ENCODE measurements at regions not wholly inside any gene's neighbourhood (a gene's known extent, or its start where the extent isn't known, plus 50 kb on each side); places are given as distances from the start of the nearest gene placed in this dataset.
A peak's percentile ranks its signal among the peaks of the same experiment; 100 is the strongest.

DNA sequence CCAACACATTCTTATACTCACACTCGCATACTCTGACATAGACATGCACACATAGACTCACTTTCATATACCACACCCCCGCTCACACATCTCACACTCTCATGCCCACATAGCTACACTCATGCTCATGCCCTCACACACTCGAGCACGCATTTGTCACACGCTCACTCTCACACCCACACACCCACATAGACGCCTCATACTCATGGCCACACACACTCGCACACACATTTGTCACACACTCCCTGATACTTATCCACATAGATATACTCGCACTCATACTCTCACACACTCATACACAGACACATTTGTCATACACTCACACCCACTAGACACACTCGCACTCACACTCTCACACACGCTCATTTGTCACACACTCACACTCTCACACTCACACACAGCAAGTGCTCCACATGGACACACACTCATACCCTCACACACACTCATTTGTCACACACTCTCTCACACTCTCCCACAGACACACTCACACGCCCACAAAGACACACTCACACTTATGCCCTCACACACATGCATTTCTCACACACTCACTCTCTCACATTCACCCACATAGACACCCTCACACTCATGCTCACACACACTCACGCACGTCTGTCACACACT lies 50.9 kb downstream of the TNP1 start:
- DNase-seq, result no peak

DNA sequence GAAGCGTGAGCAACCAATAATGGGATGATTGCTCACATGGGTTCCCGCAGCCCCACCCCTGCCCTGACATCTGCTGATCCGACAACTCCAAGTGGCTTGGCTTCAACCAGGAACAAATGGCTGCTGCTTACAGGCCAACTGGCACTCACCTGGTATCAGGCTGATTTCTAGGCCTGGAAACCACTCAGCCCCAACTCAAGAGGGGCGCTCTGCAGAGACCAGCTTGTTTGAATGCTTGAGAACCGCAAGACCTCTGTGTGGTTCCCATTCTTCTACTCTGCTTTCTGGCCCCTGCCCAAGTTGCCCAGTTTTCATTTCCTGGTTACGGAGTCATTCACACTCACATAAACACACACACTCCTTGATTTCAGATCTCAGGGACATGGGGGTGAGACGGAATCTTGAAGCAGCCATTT lies 52.0 kb downstream of the TNP1 start:
- peak; percentile 83 to 96 for DNase-seq

DNA sequence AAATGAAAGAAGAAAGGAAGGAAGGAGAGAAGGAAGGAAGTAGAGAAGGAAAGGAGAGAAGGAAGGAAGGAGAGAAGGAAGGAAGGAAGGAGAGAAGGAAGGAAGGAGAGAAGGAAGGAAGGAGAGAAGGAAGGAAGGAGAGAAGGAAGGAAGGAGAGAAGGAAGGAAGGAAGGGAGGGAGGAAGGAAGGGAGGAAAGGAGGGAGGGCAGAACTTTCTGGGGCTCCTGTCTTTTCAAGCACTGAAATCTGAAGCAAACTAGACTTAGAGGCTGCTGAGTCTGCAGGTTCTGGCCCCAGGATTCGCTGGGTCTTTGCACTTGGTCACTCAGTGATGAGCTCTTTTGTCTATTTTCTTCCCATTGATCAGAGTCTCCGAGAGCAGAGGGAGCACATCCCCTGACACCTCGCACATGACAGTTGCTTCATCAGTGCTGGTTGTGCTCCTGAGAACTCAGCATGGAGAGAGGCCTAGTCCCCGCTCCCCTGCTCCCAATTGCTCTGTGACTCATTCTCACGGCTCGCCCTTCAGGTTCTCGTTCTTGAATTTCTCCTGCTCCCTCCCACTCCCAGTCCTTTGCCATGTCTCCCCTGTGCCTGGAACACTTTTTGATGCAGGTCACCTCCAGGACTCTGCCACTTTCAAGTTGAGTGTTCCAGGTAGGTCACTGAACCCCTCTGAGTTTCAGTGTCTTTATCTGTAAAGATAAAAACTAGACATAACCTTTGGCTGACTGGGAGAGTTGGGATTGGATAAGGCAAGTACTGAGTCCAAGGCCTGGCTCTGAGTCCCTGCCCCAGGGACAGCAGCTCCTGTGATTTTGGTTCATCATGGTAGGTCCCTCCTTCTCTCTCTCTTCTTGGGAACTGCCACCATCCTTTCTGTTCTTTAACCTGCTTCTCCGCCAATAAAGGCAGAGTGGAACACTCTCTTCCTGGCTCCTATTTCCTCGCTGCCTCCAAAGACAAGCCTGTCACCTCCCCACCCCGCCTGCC lies 55.2 kb downstream of the TNP1 start:
- DNase-seq, result no peak

DNA sequence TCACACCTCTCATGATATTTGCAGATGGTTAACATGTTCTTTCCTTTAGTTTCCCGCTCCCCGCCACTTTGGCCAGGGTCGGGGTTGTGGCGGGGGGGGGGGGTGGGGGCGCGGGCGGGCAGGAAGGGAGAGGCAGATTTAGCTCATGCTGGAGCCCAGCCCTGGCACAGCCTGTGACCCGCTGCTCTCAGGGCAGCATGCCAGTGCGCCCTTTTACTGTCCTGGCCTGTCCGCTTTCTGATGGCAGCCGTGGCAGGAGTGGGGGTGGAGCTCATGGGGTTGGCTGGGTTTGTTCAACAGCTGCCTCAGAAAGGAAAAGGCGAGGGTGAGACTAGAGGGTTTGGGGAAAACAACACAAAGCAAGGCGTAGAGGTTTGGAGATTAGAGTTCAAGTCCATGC lies 56.1 kb downstream of the TNP1 start:
- no peak for DNase-seq

DNA sequence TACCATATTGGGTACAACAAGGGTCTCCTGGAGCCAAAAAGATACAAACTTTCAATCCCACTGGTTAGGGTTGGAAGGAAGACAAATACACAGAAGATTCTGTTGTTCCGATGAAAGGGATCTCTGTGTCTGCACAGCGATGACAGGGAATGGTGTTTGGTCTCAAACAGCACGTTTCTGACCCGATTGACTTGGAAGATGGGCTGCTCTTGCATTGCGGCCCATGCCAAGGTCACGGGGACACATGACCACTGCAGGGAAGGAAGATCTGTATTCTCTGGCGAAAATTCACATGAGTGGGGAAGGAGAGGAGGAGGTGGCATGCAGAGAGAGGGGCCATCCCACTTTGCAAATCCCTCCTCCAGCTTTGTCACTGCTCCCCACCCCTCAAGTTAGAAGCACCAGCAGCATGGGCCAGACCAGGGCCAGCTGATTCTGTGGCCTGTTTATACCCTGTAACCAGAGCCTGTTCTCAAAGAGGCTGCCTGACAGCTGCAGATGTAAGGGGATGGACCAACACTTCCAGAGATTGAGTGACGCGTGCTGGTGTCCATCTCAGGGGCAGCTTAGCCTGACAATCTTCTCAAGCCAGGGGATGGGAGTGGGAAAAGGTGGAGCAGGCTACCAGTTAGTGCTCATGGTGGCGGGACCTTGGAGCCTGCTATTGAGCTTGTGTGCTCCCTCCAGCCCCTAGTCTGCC lies 57.2 kb downstream of the TNP1 start:
- DNase-seq, result peak in 1 of 2 experiments; percentile 11

DNA sequence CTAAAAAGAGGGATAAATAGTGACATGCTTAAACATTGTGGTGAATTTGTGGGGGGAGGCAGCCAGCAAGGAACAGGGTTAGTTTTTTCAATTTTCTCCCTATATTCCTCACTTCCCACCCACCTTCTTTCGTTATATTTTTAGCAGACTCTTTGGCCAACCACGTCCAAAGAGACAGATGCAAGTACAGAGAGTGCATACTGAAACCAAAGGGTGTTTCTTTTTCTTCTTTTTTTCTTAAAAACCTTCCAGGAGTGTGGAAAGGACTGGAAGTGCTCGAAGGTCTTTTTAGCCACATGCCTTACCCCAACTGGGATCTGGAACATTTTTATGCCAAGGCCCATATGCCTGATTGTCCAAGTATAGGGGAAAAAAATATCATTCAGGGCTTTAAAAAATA lies 59.0 kb downstream of the TNP1 start:
- no peak for DNase-seq

DNA sequence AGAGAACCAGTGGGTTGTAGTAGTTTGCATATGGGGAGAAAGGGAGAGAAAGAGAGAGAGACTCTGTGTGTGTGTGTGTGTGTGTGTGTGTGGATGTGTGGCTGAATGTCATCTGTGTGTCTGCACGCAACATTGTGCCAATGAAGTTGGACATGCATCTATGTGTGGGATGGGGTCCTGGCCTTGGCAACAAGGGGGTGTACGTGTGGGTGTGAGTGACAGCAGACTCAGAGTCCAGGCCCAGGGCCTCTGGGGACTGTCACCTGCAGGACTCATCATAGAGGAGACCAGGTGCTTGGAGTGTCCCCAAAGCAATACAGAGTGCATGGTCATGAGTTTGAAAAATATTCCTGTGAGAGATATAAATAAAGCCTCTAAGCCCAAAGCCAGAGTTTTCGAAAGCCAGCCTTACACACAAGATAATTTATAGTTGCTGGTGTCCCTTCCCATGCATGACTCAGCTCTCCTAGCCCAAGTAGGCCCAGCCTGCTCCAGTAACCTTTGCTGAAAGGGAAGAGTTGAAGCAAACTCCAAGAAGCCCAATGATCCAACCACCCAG lies 59.9 kb downstream of the TNP1 start:
- DNase-seq, result no peak

DNA sequence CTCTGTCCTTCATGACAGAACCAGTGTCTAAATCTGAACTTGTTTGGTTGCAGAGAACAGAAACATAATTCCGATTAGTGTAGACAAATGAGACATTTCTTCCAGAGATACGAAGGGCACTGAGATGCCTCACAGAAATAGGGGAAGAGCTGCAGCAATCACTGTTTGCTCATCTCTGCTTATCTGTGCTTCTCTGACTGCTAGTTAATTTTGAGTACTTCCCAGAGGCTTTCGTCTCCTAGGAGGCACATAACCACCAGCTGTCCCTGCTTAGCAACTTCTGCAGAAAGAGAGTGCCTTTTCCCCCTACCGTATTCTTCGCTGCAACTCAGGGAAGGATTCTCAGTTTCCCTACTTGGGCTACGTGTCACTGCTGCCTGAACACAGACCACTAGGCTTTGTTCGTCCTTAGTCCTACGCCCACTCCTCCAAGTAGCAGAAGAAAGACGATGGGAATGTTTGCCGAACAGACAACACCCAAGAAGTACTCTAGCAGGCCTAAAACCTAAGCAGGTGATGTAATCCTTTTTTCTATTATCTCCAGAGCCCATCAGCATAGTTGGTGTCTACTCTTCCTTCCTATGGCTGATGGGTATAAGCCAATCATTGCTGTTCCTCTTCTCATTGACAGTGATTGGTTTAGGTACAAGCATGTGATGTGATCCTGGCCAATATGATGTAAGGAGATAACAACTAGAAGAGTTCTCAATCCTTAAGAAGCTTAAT lies 63.6 kb downstream of the TNP1 start:
- DNase-seq, result peak in 1 of 2 experiments; percentile 63

DNA sequence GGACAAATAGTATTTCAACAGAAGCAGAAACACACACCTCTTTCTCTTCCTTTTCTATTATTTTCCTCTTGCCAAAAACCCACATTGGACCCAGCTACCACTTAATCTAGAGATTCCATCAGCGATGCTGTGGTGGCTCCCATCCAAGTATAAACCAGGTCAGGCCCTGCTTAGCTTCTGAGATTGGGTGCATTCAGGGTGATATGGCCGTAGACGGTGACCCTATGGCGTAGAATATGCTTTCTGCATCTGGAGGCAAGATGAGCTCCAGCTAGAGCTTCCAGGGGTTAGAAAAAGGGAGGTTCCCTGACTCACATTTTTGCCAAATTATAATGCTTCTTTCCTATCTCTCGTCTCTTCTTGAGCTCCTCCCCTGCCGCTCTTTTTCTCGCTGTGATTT lies 66.5 kb downstream of the TNP1 start:
- DNase-seq, result no peak

DNA sequence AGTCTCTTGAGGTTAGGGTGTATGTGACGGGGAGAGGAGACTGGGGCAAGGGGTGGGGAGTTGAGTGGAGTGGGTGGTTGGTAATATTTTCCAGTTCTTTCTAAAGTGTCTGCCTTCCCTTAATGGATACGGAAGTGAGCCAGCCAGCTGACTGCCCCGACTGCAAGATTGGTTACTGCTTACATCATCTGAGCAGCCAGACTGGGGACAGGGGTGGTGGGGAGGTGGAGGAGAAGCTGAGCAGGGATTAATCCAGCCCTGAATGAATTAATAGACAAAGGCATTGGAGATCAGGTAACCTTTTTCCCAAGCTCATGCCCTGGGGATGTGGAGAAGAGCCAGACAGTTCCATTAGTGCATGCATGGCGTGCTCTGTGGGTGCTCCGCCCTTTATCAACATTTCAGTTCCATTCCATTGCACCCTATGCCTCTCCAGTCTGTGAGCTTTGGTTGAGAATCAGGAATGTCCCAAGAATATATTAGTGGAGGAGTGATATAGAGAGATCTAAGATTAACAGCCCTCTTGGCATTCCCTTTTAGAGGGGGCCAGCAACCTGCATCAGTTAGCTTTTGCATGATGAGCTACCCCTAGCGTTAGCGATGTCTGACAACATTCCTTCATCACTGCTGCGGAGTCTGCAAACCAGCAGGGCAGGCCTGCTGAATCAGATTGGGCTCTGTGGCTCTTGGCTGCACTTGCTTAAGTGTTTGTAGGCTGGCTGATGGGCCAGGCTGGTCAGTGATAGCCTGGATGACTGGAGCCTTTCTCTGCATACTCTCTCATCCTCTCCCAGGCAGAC lies 67.4 kb downstream of the TNP1 start:
- no peak for DNase-seq

DNA sequence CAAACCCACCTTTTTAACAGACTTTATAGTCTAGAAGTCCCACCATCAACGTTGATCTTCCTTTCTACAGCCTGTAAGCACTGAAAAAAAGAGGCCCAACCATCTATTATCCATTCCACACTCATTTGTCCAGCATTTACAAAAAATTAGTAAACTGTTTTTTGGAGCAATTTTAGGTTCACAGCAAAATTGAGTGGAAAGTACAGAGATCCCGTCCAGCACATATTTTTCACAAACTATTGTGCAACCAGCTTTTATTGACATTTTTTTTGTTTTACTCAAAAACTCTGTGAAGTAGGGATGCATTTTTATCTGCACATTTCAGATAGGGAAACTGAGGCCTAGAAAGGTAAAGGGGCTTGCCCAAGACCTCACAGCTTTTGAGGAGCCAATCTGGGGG lies 68.6 kb downstream of the TNP1 start:
- DNase-seq, result no peak

DNA sequence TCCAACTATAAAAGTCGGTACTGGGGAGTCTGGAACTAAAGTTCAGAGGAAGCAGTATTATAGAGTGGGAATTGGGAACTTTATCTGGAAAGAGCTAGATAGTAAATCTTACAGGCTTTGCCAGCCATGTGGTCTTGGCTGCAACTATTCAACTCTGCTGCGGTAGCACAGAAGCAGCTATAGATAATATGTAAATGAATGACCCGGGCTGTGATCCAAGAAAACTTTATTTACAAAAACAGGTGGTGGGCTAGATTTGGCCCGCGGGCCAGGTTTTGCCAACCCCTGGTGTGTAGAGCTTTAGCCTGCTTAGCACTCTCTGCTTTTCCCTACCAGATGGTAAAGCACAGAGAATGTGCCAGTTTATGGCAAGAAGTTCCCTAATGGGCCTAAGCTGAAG lies 70.8 kb downstream of the TNP1 start:
- DNase-seq, result peak; percentile 7 to 30

DNA sequence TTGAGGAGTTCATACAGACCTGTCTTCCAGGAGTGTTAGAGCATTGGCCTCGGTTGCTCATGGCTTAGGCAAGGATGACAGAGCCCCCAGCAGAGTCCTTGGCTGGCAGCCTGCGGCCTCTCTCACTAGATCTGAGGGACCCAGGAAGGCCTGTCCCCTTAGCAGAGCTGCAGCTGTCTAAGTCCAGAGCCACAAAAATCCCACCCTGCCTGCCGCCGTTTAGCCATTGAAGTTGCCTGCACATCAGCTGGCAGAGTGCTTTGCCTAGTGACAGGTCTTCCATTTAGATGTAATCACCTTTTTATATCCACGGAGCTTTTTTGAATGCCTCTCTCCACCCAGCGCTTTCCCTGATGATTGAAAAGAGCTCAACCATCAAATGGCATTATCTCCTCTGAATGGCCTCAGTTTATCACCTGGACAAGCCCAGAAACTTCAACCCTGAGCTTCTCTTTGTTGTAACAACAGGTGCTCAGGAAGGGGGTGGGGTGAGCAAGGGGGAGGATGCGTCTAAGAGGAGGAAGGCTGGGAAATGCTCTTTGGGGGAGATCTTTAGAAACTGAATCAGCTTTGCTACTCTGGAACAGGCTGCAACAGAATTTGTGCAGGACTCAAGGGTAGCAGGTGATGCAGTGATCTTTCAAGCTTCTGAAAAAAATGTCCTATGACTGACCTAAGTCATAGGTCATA lies 71.9 kb downstream of the TNP1 start:
- no peak for DNase-seq

DNA sequence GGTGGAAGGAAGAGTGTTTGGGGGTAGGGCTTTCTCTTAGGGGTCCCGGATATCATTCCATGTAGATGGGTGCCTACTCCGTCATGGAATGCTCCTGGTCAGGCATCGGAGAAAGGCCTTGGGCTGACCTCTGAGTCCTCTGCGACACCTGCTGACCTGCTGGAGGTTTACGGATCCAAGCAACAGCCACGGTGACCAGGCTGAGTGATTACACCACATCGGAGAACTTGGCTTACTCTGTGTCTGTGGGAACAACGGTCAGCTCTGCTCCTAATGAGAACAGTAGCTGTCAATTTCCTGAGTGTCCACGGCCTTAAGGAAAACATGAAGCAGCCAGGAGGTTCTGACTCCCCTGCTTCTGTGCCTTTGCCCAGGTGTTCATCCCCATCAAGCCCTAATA lies 73.2 kb downstream of the TNP1 start:
- no peak for DNase-seq

DNA sequence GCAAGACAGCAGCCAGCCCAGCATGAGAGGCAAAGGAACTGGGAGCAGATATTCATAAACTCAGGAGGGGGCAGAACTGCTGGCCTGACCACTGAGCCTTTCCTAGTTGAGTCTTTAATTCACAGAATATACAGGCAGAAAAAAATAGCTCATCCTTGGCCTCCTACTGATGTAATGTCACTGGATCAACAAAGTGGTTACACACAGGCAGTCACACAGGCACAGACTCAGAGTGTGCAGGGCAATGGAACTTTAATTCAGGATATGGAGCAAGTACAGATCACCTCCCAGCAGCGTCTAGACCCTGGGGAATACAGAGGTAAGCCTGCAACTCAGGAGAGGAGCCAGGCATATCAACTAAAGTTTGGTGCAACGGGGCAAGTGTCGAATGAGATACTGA lies 75.4 kb downstream of the TNP1 start:
- no peak for DNase-seq

DNA sequence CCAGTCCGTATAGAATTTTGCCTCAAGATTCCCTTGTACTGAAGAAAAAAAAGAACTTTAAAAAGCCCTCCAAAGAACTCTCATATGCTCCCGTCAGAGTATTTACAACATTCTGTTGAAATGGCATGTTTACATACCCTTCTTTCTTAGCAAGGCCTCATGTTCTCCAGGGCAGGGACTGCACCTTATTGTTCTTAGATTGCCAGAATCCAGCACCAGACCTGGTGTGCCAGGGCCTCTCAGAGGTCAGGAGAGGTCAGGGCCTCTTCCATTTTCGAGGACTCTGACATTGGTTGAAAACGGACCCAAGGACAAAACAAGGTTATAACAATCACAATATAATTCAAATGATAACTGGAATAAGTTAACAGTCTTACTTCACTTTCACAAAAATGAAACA lies 78.2 kb downstream of the TNP1 start:
- DNase-seq, result no peak

DNA sequence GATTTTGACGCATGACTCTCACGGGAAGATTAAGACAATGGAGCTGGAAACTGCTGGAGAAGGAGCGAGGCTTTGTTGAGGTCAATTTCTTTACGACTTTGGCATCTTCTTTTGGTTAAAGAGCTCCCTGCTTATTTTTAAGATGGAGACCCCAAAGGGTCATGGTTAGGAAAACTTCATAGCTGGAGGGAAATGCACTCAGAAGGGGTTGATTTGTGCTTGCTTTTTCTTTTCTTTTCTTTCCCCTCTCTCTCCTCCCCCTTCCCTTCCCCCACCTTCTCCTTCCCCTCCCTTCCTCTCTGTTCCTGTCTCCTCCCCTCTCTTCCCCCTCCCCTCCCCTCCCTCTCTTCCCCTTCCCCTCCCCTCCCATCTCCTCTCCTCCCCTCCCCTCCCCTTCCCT lies 79.0 kb downstream of the TNP1 start:
- no peak for DNase-seq

DNA sequence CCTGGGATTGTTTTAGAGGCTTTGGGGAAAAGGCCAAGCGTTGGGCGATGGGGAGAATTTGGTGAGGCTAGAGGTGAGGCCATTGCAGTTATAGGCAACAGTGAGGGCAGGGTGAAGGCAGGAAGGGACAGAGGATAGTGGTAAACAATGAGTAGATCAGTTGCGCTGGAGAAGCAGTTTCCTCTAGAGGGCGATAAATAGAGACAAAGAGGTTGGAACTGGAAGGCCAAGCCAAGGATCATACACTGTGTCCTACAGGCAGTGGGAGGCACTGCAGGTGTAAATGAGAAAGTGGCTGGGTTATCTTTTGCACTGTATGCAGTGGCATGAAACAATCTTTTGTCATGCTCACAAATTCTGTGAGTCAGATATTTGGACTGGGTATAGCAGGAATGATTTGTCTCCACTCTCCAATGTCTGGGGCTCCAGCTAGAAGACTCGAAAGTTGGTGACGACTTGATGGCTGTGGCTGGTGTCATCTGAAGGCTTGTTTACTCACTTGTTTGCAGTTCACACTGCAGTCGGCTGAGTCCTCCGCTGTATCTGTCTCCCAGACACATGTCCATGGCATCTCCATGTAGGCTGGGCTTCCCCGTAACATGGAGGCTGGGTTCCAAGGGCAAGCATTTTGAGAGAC lies 82.1 kb downstream of the TNP1 start:
- peak; percentile 84 to 86 for DNase-seq

DNA sequence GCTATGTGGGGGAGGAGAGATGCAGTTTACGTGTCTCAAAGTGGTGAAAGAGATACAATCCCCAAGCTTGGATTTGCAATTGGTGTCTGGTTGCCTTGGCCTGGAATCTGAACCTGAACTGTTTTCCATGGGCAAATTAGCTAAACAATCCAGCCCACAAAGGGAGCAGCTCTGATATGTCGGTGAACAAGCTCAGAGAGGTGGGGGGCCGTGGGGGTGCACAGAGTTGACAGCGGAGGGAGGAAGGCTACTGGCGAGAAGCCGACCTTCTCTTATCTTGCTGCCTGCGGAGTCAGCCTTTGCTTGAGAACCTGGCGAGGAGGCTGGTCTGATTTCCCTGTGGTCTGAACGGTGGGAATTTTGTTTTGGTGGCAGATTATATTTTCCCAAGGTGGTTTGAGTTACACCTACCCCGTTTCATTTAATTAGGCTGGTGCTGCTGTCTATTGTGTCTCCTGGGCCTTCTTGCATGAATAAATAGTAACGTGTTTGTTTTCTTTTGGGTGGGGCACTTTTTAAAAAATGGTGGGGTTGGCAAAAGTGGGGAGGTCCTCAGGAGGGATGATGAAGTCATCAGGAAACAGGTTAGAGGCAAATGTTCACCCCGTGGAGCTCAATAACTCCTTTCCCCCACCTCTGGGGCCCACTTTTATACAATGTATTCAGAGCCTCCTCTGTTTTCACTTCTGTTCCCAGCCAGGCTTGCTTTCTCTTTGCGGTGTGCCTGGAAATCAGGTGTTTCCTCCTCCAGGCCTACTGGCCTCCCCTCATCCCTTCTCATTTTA lies 80.9 kb upstream of the IGFBP5 start:
- no peak for DNase-seq

DNA sequence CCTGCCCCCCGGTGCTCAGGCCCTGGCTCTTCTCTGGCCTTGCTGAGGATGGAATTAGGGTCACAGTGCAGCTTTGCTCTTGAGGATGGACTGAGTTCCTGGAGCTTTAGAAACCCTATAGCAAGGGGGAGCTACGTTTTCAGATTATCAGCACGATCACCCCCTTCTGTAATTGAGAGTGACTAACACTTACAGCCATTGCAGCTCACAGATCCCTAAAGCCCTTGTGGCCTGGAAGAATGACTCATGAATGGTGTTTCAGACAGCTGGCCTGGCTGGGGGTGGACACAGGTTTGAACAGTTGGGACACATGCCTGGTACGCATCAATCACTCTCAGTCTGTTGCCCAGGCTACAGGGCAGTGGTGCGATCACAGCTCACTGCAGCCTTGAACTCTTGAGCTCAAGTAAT lies 79.7 kb upstream of the IGFBP5 start:
- peak in 1 of 2 experiments; percentile 5 for DNase-seq

Measured in NCI-H524 (cell line).